SH-SY5Y (cell line): ENCODE measurements at regions not wholly inside any gene's neighbourhood (a gene's known extent, or its start where the extent isn't known, plus 50 kb on each side); places are given as distances from the start of the nearest gene placed in this dataset.

Source experiments
- GATA2 ChIP-seq: IDR thresholded peaks from 2 replicates; pipeline ENCODE4 v1.6.1; 2011; ENCODE audit warnings: mild to moderate bottlenecking, low read depth, low read length
- GATA3 ChIP-seq: IDR thresholded peaks from 2 replicates; pipeline ENCODE4 v1.6.1; 2011; ENCODE audit warnings: low read depth, mild to moderate bottlenecking, low read length, moderate library complexity

GRCh38 chr1:5731110-5731423, 261.2 kb downstream of the NPHP4 start:
- no peak for TF ChIP-seq GATA3
- no peak for TF ChIP-seq GATA2

- TF ChIP-seq GATA2 = no peak
- TF ChIP-seq GATA3 = no peak
Measured at GRCh38 chr1:5730272-5731109, 261.7 kb downstream of the NPHP4 start.

- TF ChIP-seq GATA2 (no peak), GATA3 (no peak)
Measured at GRCh38 chr1:5729636-5730145, 262.5 kb downstream of the NPHP4 start.

- no peak for TF ChIP-seq GATA2
- no peak for TF ChIP-seq GATA3
Measured at GRCh38 chr1:5728663-5729355, 263.4 kb downstream of the NPHP4 start.

GRCh38 chr1:5727871-5728643, 264.2 kb downstream of the NPHP4 start:
- TF ChIP-seq GATA3 (no peak), GATA2 (no peak)

- TF ChIP-seq GATA2 (no peak), GATA3 (no peak)
Measured at GRCh38 chr1:5727191-5727590, 265.0 kb downstream of the NPHP4 start.

GRCh38 chr1:5725855-5726585, 266.2 kb downstream of the NPHP4 start:
- TF ChIP-seq GATA2 (no peak), GATA3 (no peak)

GRCh38 chr1:5725406-5725805, 266.8 kb downstream of the NPHP4 start:
- no peak for TF ChIP-seq GATA2

GRCh38 chr1:5724847-5725246, 267.4 kb downstream of the NPHP4 start:
- no peak for TF ChIP-seq GATA3
- TF ChIP-seq GATA2 = no peak

GRCh38 chr1:5722635-5723164, 269.5 kb downstream of the NPHP4 start:
- TF ChIP-seq GATA3 = no peak
- TF ChIP-seq GATA2 = no peak

GRCh38 chr1:5721634-5722215, 270.5 kb downstream of the NPHP4 start:
- TF ChIP-seq GATA3 = no peak

- no peak for TF ChIP-seq GATA3
- no peak for TF ChIP-seq GATA2
Measured at GRCh38 chr1:5720936-5721335, 271.3 kb downstream of the NPHP4 start.

- TF ChIP-seq GATA2 (no peak), GATA3 (no peak)
Measured at GRCh38 chr1:5720484-5720883, 271.7 kb downstream of the NPHP4 start.
